ENCODE measurements at regions not wholly inside any gene's neighbourhood (a gene's known extent, or its start where the extent isn't known, plus 50 kb on each side); places are given as distances from the start of the nearest gene placed in this dataset.

DNA sequence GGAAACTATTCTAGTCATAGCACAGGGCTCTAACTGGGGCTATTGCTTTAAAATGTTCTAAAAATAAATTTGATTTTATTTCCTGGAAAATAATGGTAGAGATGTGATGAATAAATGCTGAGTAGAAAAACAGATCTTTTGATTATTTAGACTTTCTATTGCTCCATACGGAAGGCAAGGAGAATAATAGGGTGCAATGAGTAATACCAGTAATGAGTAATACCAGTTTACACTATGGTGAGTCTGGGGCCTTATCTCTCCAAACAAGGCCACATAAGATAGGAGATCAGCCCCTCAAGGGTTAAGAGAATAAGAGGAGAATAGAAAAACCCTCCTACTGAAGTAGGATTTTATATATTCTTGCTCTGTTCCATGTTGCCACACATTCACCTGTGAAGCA is 390.4 kb downstream of the KLF5 start:
- TF ChIP-seq, protein P1, sequence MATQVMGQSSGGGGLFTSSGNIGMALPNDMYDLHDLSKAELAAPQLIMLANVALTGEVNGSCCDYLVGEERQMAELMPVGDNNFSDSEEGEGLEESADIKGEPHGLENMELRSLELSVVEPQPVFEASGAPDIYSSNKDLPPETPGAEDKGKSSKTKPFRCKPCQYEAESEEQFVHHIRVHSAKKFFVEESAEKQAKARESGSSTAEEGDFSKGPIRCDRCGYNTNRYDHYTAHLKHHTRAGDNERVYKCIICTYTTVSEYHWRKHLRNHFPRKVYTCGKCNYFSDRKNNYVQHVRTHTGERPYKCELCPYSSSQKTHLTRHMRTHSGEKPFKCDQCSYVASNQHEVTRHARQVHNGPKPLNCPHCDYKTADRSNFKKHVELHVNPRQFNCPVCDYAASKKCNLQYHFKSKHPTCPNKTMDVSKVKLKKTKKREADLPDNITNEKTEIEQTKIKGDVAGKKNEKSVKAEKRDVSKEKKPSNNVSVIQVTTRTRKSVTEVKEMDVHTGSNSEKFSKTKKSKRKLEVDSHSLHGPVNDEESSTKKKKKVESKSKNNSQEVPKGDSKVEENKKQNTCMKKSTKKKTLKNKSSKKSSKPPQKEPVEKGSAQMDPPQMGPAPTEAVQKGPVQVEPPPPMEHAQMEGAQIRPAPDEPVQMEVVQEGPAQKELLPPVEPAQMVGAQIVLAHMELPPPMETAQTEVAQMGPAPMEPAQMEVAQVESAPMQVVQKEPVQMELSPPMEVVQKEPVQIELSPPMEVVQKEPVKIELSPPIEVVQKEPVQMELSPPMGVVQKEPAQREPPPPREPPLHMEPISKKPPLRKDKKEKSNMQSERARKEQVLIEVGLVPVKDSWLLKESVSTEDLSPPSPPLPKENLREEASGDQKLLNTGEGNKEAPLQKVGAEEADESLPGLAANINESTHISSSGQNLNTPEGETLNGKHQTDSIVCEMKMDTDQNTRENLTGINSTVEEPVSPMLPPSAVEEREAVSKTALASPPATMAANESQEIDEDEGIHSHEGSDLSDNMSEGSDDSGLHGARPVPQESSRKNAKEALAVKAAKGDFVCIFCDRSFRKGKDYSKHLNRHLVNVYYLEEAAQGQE (IDR thresholded peaks at IDR 0.05; ENCODE audit: insufficient read depth in 1 of 2, low read depth in 2 of 2, low read length in 1 of 2) = no peak
- no peak for TF ChIP-seq CTCF (IDR thresholded peaks at IDR 0.05)
- TF ChIP-seq POLR2AphosphoS5 (IDR thresholded peaks at IDR 0.05; ENCODE audit: low read depth, low read length) = no peak
- no peak for TF ChIP-seq TCF7L2 (IDR thresholded peaks at IDR 0.05; ENCODE audit: low read depth, low read length)
